ENCODE measurements at regions not wholly inside any gene's neighbourhood (a gene's known extent, or its start where the extent isn't known, plus 50 kb on each side); places are given as distances from the start of the nearest gene placed in this dataset.

DNA sequence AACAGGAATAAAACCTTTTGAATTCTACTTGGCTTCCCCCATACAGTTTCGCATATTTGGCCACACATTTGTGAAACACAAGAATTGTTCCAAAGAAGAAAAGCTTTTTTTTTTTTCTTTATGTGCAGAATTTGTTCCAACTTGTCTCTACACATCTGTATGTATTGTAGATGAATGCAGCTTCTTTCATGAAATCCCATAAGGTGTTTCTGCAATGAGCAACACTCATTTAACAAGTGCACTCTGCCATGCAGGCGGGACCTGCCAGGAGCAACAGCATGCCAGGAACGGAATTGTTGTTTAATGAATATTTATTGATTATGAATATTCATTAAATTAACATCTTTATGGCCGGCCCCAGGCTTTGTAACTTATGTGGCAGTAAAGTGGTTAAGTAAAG lies 1075.0 kb downstream of the TTLL7 start:
- no peak for DNase-seq

DNA sequence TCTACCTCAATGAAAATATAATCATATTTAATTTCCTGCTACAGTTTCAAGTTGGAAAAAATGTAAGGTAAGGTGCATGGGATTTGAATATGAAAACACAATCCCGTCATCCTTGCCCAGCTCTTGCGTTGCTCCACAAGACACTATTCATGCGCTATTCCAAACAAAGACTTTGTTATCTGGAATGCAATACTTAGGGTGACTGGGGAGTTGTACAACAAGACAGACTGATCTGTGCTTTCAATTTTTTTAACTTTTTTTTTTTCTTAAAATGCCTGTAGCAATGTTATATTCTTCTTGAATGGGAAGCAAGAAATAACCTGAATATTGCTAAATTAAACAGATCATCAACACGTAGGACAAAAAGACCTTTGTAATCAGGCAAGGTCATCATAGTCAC lies 1077.2 kb downstream of the TTLL7 start:
- no peak for DNase-seq

DNA sequence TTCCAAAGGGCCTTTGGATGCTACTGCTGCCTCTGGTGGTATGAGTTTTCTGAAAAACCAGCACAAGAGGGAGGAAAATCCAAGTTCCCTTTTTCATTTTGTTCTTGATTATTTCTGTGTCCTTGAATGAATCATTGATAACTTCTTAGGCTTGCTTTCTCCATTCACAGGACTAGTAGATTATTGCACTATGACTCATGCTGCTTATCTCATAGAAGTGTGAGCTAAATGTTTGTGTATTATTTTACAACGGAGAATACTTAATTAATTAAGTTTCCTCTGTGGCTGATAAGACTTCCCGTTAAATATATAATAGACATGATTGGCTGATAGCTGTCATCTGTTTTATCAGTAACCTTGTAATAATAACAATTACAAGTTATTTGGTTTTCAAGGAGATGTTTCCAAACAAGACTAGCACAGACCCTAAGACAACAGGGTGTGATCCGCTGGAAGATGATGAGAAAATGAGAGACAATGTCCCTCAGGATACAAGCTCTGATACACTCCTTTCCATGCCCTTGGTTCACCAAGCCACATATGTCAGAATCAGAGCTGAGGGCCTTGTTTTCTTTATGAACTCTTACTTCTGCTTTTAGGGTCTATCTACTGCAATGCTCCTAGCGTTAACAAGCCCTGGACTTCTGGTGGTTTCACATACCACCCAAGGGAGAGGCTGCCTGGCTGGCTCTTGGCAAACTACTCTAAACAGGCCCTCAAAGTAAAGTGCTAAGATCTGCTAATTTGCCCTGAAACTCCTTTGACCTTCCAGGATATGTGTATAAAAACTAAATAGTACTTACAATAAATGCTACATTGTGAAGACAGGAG lies 1078.3 kb downstream of the TTLL7 start:
- no peak for DNase-seq

- DNase-seq: no peak
These were observed 1079.1 kb downstream of the TTLL7 start for GRCh38 chr1:82919837-82920236.

GRCh38 chr1:82907313-82907712 lies 1091.6 kb downstream of the TTLL7 start:
- no peak for DNase-seq

GRCh38 chr1:82903626-82904025 lies 1095.3 kb downstream of the TTLL7 start:
- no peak for DNase-seq

- DNase-seq: no peak
These were observed 1097.4 kb downstream of the TTLL7 start for GRCh38 chr1:82901561-82901960.

DNA sequence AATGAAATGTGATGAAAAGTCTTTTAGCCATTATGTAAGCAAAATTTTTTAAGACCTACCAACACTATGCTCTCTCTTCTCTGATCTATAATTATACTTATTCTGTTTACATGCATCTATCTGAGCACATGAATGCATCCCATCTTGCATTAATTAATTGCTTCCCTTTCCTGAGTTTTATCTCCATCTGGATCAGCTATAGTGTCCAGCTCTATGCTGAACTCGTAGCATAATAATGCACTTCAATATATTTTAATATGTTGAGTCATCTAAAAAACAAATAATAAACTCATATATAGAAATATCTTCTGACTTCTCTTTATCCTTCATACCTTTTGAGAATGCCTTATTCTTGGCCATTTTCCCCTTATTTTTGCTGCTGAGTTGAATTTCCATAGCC lies 1097.8 kb downstream of the TTLL7 start:
- no peak for DNase-seq

- DNase-seq: no peak
These were observed 1098.3 kb downstream of the ADGRL2 start for GRCh38 chr1:82899017-82899416.

- DNase-seq: no peak
These were observed 1096.8 kb downstream of the ADGRL2 start for GRCh38 chr1:82897549-82897948.

DNA sequence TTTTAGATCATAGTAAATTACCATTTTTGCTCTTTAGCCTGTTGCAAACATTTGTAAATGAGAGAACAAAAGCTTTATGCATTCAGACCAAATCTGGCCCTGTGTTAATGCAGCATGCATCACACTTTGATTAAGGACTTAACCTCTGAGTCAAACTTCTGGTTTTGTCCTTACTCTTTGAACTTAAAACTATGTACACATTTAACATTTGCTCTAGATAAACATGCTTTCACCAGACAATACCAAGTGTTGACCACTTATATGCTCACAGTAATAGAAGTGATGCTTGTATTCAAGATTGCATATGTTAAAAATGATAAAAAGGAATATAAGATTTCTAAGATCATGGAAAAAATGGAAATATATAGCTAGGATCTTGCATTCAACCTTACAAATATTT lies 1095.3 kb downstream of the ADGRL2 start:
- DNase-seq: no peak

GRCh38 chr1:82894635-82895034 lies 1093.9 kb downstream of the ADGRL2 start:
- DNase-seq: no peak

GRCh38 chr1:82893712-82894470 lies 1093.2 kb downstream of the ADGRL2 start:
- DNase-seq: no peak

GRCh38 chr1:82880506-82880905 lies 1079.8 kb downstream of the ADGRL2 start:
- DNase-seq: no peak

DNA sequence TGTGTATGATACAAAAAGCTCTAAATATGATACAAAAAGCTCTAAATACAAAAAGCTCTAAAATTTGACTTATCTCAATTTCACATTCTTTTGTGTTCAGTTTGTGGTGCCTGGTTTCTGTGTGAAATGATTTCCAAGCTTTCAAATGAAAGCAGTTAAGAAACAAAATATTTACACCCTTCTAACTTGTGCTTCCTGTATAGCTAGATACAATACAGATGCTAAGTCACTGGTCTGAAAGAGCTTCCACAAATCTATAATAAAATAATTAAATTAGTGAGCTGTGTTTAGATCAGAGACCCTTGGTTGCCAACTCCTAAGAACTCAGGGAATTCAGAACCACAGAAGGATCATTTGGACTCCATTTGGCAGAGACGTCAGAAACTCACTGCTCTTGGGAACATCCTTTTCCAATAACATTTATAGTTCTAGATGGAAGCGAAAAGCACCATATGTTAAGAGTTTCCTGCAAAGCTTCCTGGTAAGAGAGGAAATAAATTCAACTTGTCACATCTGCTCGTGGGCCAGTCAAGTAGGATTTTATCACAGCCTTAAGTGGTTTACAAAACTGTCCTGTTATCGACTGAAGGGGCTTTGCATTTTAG lies 1079.1 kb downstream of the ADGRL2 start:
- no peak for DNase-seq

- DNase-seq: no peak
These were observed 1074.4 kb downstream of the ADGRL2 start for GRCh38 chr1:82875170-82875569.

GRCh38 chr1:82874041-82874440 lies 1073.3 kb downstream of the ADGRL2 start:
- DNase-seq: no peak

DNA sequence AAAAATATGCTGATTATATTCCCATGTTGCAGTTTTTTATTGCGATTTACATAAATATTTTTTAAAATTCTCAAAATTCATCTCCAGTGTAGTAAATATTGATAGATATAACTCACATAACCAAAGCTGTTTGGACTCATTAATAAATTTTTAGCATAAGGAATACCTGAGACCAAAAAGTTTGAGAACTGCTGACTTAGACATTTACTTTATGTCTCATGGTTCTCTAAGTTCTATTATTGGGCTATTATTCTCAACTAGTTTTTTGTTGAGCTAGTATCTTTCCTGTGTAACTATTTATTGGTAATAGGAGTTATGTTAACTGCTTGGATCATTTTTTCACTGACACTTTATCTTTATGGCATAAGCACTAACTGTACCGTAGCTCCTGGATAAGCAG lies 1069.6 kb downstream of the ADGRL2 start:
- DNase-seq: no peak

- DNase-seq: no peak
These were observed 1067.0 kb downstream of the ADGRL2 start for GRCh38 chr1:82867781-82868180.

- DNase-seq: no peak
These were observed 1061.0 kb downstream of the ADGRL2 start for GRCh38 chr1:82861749-82862148.

GRCh38 chr1:82858031-82858430 lies 1057.3 kb downstream of the ADGRL2 start:
- DNase-seq: no peak

GRCh38 chr1:82849460-82849859 lies 1048.7 kb downstream of the ADGRL2 start:
- DNase-seq: no peak

- no peak for DNase-seq
These were observed 1047.3 kb downstream of the ADGRL2 start for GRCh38 chr1:82848043-82848442.

DNA sequence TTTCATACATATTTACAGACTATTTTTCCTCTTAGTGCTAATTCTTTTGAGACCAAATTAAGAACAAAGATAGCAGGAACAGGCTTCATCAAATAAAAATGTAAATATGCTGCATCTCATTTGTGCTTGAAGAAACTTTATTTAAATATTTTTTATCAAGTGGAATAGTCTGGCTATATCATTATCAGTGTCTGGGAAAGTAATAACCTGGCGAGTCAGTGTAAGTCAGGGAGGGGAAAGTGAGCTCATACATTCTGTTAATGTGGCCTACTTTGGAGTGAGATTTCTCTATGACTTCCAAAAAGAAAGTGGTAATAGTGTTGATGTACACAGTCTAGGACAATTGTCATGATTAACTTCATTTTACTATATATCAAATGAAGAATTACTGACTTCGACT lies 1045.1 kb downstream of the ADGRL2 start:
- DNase-seq: no peak
